CD1c-positive myeloid dendritic cell (primary cell): ENCODE measurements at regions not wholly inside any gene's neighbourhood (a gene's known extent, or its start where the extent isn't known, plus 50 kb on each side); places are given as distances from the start of the nearest gene placed in this dataset.
"Not testable (repeated sequence)": the region's sequence is repeated elsewhere in the genome, so short reads cannot be mapped to it uniquely, and the experiment has no call there.

ENCODE experiments used
- DNase-seq: peaks from one replicate; pipeline ENCODE4 v3.0.0-alpha.2; 2016; ENCODE audit errors: extremely low spot score

- no peak for DNase-seq
These were observed 99.5 kb downstream of the SLC4A3 start for GRCh38 chr2:219726916-219727315.

GRCh38 chr2:219727771-219728429 lies 100.5 kb downstream of the SLC4A3 start:
- no peak for DNase-seq

DNA sequence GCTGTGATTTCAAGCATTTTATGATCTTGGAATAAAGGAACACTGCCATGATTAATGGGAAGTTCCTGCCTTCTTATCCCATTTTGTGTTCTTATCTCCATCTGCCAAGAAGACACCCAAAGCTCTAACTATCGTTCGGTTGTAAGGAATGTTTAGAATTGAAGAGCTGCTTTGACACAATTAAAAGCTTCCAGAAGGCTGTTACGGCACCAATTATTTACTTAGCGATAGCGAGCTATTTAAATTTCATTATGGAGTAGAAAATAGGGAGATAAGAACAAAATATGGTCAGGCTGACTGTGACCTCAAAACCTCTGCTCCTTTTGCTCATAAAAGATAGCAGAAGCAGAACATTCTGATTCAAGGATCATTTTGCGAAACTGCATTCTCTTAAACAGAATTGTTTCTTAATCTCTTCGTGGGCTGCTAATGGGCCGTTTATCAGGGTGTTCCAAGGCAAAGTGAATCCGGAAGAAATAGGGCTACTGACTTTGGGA lies 101.6 kb downstream of the SLC4A3 start:
- DNase-seq = no peak

- DNase-seq = no peak
These were observed 103.7 kb downstream of the SLC4A3 start for GRCh38 chr2:219731173-219731572.

DNA sequence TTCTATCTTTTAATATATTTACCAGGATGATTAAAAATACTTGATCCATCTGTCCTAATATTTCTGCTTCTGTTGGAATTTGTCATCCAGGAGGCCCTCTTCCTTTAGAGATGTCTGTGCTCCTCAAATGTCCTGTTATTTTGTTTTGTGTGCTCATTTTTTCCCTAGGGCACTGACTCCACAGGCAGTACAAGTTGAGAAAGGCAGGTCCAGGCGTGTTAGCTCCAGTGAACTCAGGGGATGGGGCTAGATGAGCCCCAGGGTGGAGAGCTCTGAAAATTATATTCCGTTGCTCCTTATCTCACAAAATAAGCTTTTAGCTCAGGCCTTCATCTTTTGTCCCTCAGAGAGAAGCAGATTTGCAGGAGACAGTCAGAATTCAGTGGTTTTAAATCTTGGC lies 105.7 kb downstream of the SLC4A3 start:
- no peak for DNase-seq

DNA sequence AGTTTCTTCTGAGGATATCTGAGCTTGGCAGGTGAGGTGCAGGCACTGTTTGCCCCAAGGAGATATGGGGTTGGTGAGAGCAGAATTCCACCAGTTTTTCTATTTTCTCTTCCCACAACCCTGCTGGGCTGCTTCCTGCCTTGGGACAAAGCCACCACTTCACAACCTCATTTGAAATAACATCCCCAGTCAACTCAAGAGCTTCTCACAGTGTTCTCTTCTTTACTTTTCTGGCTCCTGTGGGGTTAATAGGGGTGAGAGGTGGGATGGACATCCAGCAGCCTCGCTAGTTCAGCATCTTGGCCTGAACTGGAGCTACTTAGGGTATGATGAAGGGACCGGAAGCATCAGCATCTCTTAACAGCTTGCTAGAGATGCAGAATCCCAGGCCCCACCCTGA lies 106.3 kb downstream of the SLC4A3 start:
- no peak for DNase-seq

DNA sequence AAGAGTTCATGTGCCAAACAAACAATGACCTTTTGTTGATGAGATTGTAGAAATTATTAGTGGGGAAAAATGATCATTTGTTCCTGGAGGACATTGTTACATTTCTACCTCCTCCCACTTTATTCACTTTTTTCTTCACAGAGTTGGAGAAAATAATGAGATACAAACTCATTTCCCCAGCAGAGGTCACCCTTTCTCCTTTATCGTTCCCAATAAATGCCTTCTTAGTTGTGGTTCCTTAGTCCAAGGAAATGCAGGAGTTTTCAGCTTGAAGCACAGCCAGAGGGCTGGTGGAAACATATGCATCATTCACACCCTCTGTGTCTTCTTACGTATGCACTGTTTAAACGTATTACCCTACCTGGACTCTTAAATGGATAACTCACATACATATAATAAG lies 108.8 kb downstream of the SLC4A3 start:
- peak; percentile 21 for DNase-seq

DNA sequence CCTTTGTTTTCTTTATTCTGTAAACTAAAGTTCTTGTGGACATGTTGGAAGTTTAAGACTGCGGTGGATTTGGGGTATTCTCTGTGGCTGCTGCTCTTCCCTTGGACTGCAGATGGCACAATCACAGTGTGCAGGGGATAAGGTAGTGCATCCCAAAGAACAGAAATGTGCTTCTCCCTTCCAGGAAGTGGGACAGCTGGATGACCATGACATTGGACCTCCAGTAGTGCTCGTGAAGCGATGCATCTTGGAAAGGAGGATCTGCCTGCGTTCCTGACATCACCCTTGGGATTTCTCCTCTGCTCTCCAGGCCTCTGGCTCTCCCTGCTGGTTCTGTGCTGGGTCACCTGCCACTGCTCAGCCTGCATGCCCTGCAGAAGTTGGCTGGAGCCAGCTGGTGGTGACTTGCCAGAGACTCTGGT lies 109.9 kb downstream of the SLC4A3 start:
- DNase-seq = no peak

GRCh38 chr2:219739066-219739465 lies 111.6 kb downstream of the SLC4A3 start:
- no peak for DNase-seq

DNA sequence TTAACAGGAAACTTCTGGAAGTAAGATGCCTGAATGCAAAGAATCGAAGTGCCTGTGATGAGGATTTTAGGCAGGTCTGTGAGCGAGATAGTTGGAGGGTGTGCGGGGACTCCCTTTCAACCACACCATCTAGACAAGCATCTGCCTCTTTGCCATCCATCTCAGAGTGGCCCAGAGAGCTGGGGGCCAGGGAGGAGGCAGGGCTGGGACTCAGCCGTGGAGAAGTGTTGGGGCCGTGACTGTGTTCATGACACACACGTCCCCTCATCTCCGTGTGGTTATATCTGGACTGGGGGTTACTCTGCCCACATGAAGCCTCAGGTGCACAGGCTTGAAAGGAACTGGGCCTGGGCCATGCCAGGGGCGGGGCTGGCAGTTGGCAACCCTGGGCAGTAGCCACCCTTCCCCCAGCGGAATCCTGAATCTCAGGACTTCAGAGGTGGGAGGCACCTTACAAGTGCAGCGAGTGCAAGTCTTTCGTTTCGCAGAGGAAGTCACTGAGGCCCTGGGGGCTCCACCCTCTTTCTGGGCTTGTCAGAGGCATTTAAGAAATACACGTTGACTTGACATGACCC lies 112.5 kb downstream of the SLC4A3 start:
- DNase-seq = no peak

DNA sequence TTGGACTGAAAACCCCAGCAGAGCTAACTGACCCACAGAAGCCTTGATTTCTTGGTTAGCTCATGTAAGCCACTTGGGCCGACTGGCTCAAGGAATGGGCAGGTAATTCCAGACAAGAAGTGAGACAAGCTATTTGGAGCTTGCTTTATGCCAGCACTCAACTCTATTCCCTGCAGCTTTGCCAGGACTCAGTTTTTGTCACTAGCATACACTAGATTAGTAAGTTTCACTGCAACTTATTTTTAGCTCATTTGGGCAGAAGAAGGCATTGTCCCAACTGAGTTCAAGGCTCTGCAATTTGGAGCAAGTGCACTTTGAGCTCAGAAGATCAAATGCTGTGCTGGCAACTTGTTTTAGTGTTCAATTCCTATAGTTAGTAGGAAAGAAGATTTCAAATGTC lies 116.1 kb downstream of the SLC4A3 start:
- no peak for DNase-seq

DNA sequence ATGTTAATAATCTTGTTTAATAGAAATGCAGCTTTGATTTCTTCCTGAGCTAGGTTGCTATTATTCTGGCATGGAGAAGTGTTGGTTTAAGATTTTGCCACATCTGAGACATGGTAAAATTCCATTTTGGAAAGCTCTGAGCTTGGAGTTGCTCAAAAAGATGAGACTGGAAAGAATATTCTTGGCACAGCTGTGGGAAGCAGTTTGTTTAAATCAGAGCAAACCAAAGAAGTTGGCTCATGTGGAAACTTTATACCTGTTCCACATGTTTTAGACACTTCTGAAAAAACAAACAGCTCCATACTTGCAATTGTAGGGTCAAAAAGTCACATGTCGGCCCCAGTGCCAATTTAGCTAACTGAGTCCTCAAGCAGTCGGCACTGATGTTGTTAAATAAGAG lies 116.6 kb downstream of the SLC4A3 start:
- DNase-seq = no peak

GRCh38 chr2:219744600-219744999 lies 117.2 kb downstream of the SLC4A3 start:
- no peak for DNase-seq

GRCh38 chr2:219747637-219748036 lies 120.2 kb downstream of the SLC4A3 start:
- no peak for DNase-seq

- no peak for DNase-seq
These were observed 121.5 kb downstream of the SLC4A3 start for GRCh38 chr2:219748671-219749570.

DNA sequence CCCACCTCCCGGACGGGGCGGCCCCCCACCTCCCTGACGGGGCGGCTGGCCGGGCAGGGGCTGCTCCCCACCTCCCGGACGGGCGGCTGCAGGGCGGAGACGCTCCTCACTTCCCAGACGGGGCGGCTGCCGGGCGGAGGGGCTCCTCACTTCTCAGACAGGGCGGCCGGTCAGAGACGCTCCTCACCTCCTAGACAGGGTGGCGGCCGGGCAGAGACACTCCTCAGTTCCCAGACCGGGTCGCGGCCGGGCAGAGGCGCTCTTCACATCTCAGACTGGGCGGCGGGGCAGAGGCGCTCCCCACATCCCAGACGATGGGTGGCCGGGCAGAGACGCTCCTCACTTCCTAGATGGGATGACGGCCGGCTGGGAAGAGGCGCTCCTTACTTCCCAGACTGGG lies 123.7 kb downstream of the SLC4A3 start:
- DNase-seq = not testable (repeated sequence)

- no peak for DNase-seq
These were observed 125.3 kb downstream of the SLC4A3 start for GRCh38 chr2:219752726-219753125.

GRCh38 chr2:219758907-219759680 lies 131.7 kb downstream of the SLC4A3 start:
- no peak for DNase-seq

- no peak for DNase-seq
These were observed 132.4 kb downstream of the SLC4A3 start for GRCh38 chr2:219759801-219760200.

- DNase-seq = no peak
These were observed 137.9 kb downstream of the SLC4A3 start for GRCh38 chr2:219765231-219765911.

DNA sequence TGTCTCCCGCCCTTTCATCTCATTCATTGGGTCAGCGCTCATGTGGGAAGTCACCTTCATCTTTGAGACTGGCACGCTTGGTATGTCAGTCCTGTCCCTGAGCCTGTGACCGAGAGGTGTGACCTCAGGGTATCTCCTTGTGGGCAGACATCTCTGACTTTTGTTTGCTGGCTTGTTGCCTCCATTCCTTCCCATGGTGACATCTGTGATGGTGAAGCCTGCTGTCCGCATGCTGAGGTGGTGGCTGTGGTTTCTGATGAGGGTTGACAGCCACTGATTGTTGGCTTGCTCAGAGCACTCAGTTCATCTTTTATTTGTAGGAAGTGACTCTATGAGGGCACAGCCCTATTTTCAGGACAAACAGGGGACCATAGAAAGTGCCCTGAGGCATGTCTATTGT lies 139.2 kb downstream of the SLC4A3 start:
- DNase-seq = no peak
